GM21717 (cell line): ENCODE measurements at regions not wholly inside any gene's neighbourhood (a gene's known extent, or its start where the extent isn't known, plus 50 kb on each side); places are given as distances from the start of the nearest gene placed in this dataset.
"Not testable (repeated sequence)": the region's sequence is repeated elsewhere in the genome, so short reads cannot be mapped to it uniquely, and the experiment has no call there.

Experiments
- ATAC-seq: cut with Tn5 transposase; IDR thresholded peaks from one replicate; pipeline ENCODE4 v1.9.1; 2021; ENCODE audit warnings: mild to moderate bottlenecking, moderate library complexity; ENCODE audit not compliant: unreplicated experiment

GRCh38 chr7:113610572-113610971 lies 308.2 kb downstream of the PPP1R3A start:
- ATAC-seq: no peak

- ATAC-seq: no peak
Measured at GRCh38 chr7:113608782-113609181, 310.0 kb downstream of the PPP1R3A start.

- no peak for ATAC-seq
Measured at GRCh38 chr7:113606325-113606724, 312.5 kb downstream of the PPP1R3A start.

GRCh38 chr7:113600428-113600827 lies 318.4 kb downstream of the PPP1R3A start:
- not testable (repeated sequence) for ATAC-seq

GRCh38 chr7:113593455-113593854 lies 325.4 kb downstream of the PPP1R3A start:
- not testable (repeated sequence) for ATAC-seq

- ATAC-seq: not testable (repeated sequence)
Measured at GRCh38 chr7:113592924-113593323, 325.9 kb downstream of the PPP1R3A start.

- ATAC-seq: no peak
Measured at GRCh38 chr7:113582471-113582870, 336.3 kb downstream of the PPP1R3A start.

- not testable (repeated sequence) for ATAC-seq
Measured at GRCh38 chr7:113563257-113563656, 355.6 kb downstream of the PPP1R3A start.

GRCh38 chr7:113562801-113563200 lies 356.0 kb downstream of the PPP1R3A start:
- ATAC-seq: no peak

- ATAC-seq: no peak
Measured at GRCh38 chr7:113562242-113562641, 356.6 kb downstream of the PPP1R3A start.

- no peak for ATAC-seq
Measured at GRCh38 chr7:113561446-113561845, 357.4 kb downstream of the PPP1R3A start.

GRCh38 chr7:113550966-113551365 lies 367.8 kb downstream of the PPP1R3A start:
- ATAC-seq: no peak

- ATAC-seq: no peak
Measured at GRCh38 chr7:113548561-113548960, 370.2 kb downstream of the PPP1R3A start.

GRCh38 chr7:113548137-113548536 lies 370.7 kb downstream of the PPP1R3A start:
- ATAC-seq: no peak

GRCh38 chr7:113521468-113521867 lies 397.3 kb downstream of the PPP1R3A start:
- ATAC-seq: no peak

GRCh38 chr7:113519472-113519871 lies 399.3 kb downstream of the PPP1R3A start:
- no peak for ATAC-seq

- no peak for ATAC-seq
Measured at GRCh38 chr7:113504691-113505090, 386.3 kb upstream of the SMIM30 start.

- ATAC-seq: no peak
Measured at GRCh38 chr7:113504142-113504541, 385.8 kb upstream of the SMIM30 start.

GRCh38 chr7:113496586-113496985 lies 378.2 kb upstream of the SMIM30 start:
- ATAC-seq: not testable (repeated sequence)

- not testable (repeated sequence) for ATAC-seq
Measured at GRCh38 chr7:113494797-113495566, 376.6 kb upstream of the SMIM30 start.

- ATAC-seq: no peak
Measured at GRCh38 chr7:113491305-113491704, 373.0 kb upstream of the SMIM30 start.

- ATAC-seq: no peak
Measured at GRCh38 chr7:113487925-113488731, 369.8 kb upstream of the SMIM30 start.
